ENCODE measurements at regions not wholly inside any gene's neighbourhood (a gene's known extent, or its start where the extent isn't known, plus 50 kb on each side); places are given as distances from the start of the nearest gene placed in this dataset.

GRCh38 chr2:126990605-126991532 is 92.2 kb downstream of the TEX51 start:
- no peak for TF ChIP-seq CTCF (IDR thresholded peaks at IDR 0.05; ENCODE audit: extremely low read depth in 1 of 2, insufficient read depth in 1 of 2, low read depth in 1 of 2, low read length in 2 of 2)
- no peak for TF ChIP-seq EZH2 (IDR thresholded peaks at IDR 0.05; ENCODE audit: borderline replicate concordance, low read depth, low read length, severe bottlenecking)
